HG03175 (cell line): ENCODE measurements at regions not wholly inside any gene's neighbourhood (a gene's known extent, or its start where the extent isn't known, plus 50 kb on each side); places are given as distances from the start of the nearest gene placed in this dataset.

Source experiments
- ATAC-seq: cut with Tn5 transposase; IDR thresholded peaks from one replicate; pipeline ENCODE4 v1.9.1; 2021; ENCODE audit warnings: mild to moderate bottlenecking, moderate library complexity; ENCODE audit not compliant: unreplicated experiment

DNA sequence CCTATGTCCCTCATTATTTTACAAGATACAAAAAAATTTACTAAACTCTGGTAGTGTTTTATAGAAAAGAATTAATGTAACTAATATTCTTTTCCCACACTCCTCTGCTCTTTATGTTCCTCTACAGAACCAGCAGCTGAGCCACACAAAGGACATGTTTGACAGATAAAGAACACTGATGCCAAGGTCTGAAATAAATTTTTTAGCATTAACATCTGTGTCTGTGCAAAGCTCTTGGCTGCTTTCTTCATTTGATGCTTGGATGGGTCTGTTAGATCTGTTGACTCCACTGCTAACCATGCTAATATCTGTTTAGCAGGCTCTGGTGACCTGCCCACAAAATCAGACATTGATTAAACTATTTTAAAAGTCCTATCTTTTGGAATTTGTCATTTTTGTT lies 2363.8 kb downstream of the PCDH9 start:
- no peak for ATAC-seq

- ATAC-seq = no peak
Observed at GRCh38 chr13:64855506-64855905, 2374.6 kb downstream of the PCDH9 start.

GRCh38 chr13:64850017-64850416 lies 2380.1 kb downstream of the PCDH9 start:
- no peak for ATAC-seq

DNA sequence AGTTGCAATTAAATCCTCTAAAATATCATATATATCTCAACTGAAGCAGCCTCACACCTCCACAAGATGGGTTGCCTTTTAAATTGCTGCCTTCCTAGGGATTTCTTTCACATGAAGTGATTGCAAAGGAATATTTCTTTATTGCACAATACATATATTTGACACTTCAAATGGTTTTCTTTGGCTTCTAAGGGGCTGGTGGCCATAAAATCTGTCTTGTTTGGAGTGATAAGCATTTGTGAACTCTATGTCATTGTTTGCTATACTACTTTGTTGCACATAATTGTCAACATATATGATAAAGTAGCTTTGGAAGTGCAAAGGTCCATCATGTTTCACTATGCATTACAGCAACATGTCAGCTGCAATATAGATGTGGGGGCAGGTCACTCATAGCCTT lies 2380.9 kb downstream of the PCDH9 start:
- no peak for ATAC-seq

DNA sequence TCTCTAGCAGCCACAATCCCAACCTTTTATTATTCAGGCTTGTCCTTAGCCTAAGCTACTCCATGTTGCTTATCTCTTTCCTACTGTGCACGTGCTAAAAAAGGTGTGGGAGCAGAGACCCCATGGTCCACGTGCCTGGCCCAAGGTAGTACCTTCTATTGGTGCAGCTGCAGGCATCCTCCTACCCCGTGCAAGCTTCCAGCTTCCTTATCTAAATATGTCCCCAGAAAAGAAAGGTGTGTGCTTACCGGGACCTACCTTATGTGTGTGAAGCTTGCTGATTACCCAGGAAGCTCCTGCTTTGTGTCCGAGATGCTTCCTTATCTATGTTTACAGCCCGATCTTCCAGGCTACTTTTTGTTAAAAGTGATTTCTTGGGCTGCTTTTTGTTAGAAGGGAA lies 2382.4 kb downstream of the PCDH9 start:
- ATAC-seq = no peak

DNA sequence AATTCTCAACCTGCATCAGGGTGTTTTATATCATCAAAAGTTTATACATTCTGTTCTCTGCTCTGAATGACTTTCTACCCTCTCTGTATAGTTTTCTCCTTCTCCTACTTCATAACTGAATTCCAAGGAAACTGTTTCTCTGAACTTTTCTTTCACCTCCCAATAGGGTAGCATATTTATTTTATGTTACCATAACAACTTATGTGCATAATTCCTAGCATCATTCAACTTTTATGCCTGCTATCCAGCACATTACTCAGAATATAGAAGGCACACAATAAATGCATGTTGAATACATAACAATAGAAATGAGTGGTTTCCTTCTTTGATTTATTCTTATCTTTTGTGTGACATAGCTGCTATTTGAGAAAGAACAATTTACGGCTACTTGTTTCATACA lies 2385.0 kb downstream of the PCDH9 start:
- ATAC-seq = no peak

DNA sequence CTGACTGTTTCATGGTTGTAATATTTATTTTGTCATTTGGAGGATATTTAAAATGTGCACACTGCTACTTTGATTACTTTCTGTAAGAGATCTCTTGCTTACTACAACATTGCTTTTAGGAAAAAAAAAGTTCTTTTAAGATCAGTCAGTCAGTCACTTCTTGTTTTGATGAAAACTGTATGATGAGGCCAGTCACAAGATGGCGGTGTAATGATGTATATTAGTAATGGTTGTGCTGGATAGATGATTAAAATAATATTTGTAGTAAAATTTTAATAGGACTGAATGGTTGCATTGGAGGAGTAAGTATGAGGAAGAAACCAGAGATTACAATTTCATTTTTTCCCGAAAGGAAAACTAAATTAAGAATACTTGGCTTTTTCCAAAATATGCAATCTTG lies 2411.1 kb downstream of the PCDH9 start:
- ATAC-seq = no peak

DNA sequence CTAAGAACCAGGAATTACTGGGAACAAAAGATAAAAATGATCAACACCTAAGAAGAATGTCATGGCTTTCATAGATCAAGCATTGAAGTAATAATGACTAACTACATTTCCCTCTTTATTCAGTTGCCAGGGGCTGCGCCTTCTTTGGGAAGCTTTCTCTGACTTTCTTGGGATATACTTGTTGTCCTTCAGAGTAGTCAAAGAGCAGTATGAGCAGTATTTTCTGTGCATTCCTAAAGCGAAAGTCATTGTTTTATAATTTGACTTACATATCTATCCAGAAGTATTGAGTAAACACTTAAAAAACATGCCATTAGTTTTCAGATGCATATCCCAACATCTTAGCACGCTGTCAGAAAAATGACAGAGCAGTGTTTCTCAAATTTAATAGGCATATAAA lies 2412.4 kb downstream of the PCDH9 start:
- no peak for ATAC-seq

- no peak for ATAC-seq
Observed at GRCh38 chr13:64810750-64811149, 2419.4 kb downstream of the PCDH9 start.

- ATAC-seq = no peak
Observed at GRCh38 chr13:64808704-64809103, 2421.4 kb downstream of the PCDH9 start.

GRCh38 chr13:64801768-64802167 lies 2428.4 kb downstream of the PCDH9 start:
- no peak for ATAC-seq

- no peak for ATAC-seq
Observed at GRCh38 chr13:64798422-64798821, 2431.7 kb downstream of the PCDH9 start.

- ATAC-seq = no peak
Observed at GRCh38 chr13:64793592-64793991, 2436.5 kb downstream of the PCDH9 start.

GRCh38 chr13:64793131-64793530 lies 2437.0 kb downstream of the PCDH9 start:
- ATAC-seq = no peak

GRCh38 chr13:64791373-64791772 lies 2438.8 kb downstream of the PCDH9 start:
- no peak for ATAC-seq

- no peak for ATAC-seq
Observed at GRCh38 chr13:64782466-64782865, 2447.7 kb downstream of the PCDH9 start.

DNA sequence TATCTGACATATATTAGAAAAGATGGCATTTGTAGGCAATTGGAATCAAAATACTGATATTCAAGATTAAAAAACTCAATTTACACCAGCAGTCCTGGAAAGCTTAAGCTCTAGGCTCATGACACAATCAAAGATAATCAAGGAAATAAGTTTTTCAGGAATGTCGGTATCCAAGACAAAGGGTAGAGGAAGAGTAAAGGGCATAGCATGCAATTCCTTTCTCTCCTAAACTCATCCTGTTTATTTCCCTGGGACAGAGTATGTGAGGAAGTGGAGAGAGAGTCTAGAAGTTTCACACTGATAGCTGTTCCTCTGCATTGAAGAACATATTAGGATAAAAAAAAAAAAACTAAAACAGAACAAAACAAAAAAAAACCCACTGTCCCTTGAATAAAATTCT lies 2452.1 kb downstream of the PCDH9 start:
- no peak for ATAC-seq

- ATAC-seq = no peak
Observed at GRCh38 chr13:64774915-64775314, 2455.2 kb downstream of the PCDH9 start.

DNA sequence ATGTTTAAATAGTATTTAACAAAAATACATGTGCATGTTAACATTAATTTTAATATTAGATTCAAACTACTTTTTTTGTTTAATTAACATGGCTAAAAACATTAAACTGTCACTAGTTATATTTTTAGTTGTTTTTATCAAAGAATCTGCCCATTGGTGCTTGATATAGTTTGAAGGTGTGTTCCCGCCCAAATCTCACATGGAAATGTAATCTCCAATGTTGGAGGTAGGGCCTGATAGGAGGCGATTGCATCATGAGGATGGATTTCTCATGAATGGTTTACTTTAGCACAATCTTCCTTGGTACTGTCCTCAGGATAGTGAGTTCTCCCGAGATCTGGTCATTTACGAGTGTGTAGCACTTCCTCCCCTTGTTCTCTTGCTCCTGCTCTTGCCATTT lies 2459.4 kb downstream of the PCDH9 start:
- no peak for ATAC-seq

DNA sequence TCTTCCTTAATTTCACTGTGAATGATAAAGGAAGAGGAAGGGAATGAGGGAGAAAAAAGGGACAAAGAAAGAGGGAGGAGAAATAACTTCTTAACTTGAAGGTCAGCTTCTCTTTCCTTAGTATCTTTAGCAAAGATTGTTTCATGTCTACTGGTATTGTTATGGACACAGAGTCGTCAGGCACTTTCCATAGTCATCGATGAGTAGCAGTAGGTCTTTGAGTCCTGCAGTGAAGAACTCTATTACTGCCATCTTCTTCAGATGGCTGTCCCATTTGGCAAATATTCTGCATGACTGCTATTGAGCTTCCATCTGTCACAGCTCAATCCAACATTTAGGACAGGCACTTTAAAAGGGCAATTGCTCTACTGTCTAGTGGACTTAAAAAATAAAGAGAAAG lies 2463.1 kb downstream of the PCDH9 start:
- ATAC-seq = no peak

DNA sequence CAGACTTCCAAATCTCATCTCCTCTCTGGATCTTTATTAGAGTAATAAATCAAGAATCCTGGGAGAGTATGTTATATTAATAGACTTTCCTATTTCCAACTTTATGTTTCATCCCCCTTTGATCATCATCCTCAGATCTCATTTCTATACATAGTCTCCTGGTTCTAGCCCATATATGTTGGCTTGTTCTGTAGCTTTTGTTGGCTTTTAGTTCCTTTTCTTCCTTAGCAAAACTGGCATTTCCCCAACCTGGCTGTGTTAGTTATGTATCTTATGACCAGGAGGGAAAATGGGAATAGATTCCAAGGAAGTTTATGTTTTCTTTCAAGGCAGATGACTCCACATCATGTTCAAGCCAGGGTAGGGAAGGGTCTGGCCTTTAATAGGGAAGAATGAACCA lies 2464.5 kb downstream of the PCDH9 start:
- no peak for ATAC-seq

GRCh38 chr13:64758521-64759244 lies 2471.5 kb downstream of the PCDH9 start:
- ATAC-seq = no peak

- ATAC-seq = no peak
Observed at GRCh38 chr13:64756621-64757020, 2473.5 kb downstream of the PCDH9 start.
